ENCODE measurements at regions not wholly inside any gene's neighbourhood (a gene's known extent, or its start where the extent isn't known, plus 50 kb on each side); places are given as distances from the start of the nearest gene placed in this dataset.

DNA sequence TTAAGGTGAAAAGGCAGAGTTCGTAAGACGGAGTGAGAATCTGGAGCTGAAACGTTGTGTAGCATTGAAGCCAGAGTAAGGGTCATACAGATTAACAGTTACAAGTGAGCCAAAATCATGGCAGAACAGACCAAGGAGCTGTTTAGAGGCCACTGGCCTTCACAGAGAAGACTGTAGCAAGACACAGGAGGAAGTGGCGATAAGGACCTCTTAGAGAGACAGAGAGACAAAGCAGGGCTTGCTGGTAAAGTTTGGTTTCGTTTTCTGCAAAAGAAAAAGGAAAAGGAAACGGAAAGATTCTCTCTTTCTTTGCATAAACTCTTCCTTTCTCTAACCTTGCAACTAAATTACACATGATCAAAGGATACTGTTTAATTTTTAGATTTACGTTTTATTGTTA lies 83.0 kb downstream of the AASDHPPT start:
- TF ChIP-seq CREB1 (IDR thresholded peaks at IDR 0.05; ENCODE audit: low read depth) (no peak), EP300 (IDR thresholded peaks at IDR 0.05; ENCODE audit: borderline replicate concordance) (no peak), YY1 (IDR thresholded peaks at IDR 0.05; ENCODE audit: low read depth) (no peak), EGR1 (IDR thresholded peaks at IDR 0.05) (no peak), TCF12 (IDR thresholded peaks at IDR 0.05; ENCODE audit: low read depth) (no peak)
- TF ChIP-seq, protein P1, sequence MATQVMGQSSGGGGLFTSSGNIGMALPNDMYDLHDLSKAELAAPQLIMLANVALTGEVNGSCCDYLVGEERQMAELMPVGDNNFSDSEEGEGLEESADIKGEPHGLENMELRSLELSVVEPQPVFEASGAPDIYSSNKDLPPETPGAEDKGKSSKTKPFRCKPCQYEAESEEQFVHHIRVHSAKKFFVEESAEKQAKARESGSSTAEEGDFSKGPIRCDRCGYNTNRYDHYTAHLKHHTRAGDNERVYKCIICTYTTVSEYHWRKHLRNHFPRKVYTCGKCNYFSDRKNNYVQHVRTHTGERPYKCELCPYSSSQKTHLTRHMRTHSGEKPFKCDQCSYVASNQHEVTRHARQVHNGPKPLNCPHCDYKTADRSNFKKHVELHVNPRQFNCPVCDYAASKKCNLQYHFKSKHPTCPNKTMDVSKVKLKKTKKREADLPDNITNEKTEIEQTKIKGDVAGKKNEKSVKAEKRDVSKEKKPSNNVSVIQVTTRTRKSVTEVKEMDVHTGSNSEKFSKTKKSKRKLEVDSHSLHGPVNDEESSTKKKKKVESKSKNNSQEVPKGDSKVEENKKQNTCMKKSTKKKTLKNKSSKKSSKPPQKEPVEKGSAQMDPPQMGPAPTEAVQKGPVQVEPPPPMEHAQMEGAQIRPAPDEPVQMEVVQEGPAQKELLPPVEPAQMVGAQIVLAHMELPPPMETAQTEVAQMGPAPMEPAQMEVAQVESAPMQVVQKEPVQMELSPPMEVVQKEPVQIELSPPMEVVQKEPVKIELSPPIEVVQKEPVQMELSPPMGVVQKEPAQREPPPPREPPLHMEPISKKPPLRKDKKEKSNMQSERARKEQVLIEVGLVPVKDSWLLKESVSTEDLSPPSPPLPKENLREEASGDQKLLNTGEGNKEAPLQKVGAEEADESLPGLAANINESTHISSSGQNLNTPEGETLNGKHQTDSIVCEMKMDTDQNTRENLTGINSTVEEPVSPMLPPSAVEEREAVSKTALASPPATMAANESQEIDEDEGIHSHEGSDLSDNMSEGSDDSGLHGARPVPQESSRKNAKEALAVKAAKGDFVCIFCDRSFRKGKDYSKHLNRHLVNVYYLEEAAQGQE (IDR thresholded peaks at IDR 0.05; ENCODE audit: low read depth): no peak
- TF ChIP-seq, protein P2, sequence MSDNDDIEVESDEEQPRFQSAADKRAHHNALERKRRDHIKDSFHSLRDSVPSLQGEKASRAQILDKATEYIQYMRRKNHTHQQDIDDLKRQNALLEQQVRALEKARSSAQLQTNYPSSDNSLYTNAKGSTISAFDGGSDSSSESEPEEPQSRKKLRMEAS (IDR thresholded peaks at IDR 0.05): no peak

Measured in Ishikawa (cell line).